NCI-H526 (cell line): ENCODE measurements at regions not wholly inside any gene's neighbourhood (a gene's known extent, or its start where the extent isn't known, plus 50 kb on each side); places are given as distances from the start of the nearest gene placed in this dataset.
"Not testable (repeated sequence)": the region's sequence is repeated elsewhere in the genome, so short reads cannot be mapped to it uniquely, and the experiment has no call there.

Experiments
- DNase-seq, 2 experiments: peaks; one replicate each; lab custom pipeline; 2025; lab: John Stamatoyannopoulos, UW

DNA sequence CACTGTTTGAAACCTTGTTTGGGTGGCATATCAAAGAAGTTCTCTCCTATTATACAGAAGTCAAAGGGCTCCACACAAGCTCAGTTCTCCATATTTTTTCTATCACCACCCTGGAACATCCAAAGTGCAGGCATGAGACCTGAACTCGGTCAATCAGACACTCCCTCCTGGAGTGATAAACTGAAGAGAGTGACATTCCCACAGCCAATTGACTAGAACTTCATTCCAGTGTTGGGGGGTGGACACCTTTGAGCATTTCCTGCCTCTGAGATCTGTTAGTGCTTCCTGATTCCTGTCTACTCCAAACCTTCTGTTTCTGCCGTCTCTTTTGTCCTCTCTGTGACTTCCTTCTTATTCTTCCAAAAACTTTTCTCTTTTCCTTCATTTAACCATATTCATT is 220.7 kb upstream of the NOX3 start:
- DNase-seq, result no peak

- DNase-seq, result no peak
Observed at GRCh38 chr6:155670655-155671054, 215.0 kb upstream of the NOX3 start.

DNA sequence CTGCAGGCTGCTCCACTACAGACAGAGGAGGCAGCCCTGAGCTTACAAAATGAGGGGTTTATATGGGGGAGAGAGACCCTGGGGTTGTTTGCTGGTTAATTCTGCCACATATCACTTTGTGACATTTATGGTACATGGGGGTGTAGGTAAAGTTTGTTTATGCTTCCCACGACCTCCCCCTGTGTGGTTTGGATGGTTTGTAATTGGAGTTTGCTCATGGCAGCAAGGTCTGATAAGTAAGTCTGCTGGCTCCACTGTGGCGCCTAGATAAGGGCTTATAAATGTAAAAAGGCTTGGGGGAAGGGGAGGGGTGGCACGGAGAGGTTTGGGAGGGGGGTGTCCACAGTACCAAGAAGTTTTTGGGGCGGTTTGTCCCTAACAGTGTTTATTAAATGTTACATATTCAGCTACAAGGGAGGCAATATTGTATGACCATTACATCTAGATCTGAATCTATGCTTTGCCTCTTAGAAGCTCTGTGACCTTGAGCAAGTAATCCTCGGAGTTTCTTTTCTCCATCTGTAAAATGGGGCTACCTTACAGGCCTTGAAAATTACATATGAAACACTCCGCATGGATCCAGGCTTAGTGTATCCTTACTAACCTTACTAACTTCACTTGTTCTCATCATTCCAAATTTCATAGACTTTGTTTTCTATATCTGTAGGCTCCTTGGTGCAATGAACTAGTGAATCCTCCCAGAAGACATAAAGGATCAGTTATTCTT is 204.8 kb upstream of the NOX3 start:
- DNase-seq, result no peak

DNA sequence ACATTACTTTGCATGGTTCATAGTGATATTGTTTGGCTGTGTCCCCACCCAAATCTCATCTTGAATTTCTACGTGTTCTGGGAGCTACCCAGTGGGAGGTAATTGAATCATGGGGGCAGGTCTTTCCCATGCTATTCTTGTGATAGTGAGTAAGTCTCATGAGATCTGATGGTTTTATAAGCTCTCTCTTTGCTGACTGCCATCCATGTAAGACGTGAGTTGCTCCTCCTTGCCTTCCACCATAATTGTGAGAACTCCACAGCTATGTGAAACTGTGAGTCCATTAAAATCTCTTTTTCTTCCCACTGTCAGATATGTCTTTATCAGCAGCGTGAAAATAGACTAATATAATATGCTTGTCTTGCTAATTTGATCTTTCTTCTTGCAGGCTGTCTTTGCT is 200.4 kb upstream of the NOX3 start:
- no peak for DNase-seq

- no peak for DNase-seq
Observed at GRCh38 chr6:155654474-155654873, 198.8 kb upstream of the NOX3 start.

- DNase-seq, result no peak
Observed at GRCh38 chr6:155648301-155648700, 192.7 kb upstream of the NOX3 start.

DNA sequence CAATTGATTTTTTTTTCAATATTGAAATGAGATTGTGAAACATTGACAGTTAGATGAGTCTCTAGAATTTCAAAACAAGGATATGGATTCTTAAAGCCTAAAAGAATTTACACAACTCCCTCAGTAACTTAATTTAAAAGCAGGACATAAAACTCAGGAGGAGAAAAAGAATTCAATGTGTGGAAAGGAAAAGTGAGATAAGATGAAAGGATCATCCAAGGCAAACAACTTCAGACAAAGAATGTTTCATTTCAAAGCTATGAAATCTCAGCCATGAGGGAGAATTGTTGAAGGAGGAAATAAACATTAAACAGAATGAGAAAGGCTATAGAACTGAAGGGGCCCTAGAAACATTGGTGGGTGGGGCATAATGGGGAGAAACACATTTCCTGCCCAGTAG is 191.7 kb upstream of the NOX3 start:
- DNase-seq, result no peak

DNA sequence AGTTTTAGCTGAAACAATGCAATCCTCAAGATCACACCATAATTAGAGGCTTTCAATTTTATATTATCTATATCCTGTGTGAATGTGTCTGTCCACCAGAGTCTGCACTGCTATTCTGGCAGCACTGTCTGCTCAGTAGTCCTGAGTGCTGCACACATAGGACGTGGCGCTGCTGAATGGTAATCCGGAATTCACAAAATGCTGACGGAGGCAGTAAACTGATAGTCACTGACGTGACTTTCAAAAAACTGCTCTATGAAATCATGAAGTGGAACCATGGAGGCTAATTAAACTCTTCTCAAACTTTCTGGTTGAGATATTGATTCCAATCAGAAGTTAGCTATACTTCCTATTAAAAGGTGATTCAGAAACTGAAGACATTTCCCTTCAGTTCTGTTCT is 190.8 kb upstream of the NOX3 start:
- DNase-seq, result peak in 1 of 2 experiments; percentile 19

GRCh38 chr6:155645325-155645724 is 189.7 kb upstream of the NOX3 start:
- DNase-seq, result no peak

DNA sequence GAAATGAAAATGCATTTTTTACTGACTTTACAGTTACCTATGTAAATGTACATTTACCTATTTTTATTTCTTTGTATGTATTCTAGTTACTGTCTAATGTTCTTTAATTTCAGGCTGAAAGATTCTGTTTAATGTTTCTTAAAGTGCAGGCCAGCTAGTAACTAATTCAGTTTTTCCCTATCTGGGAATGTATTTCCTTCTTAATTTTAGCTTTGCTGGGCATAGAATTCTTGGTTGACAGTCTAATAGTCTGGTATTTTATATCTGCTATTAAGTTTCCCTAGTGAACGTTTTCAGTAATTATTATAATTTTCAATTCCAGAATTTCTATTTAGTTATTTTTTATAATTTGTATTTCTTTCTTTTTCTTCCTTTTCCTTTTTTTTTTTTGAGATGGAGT is 186.0 kb upstream of the NOX3 start:
- no peak for DNase-seq

GRCh38 chr6:155638200-155638599 is 182.6 kb upstream of the NOX3 start:
- DNase-seq, result no peak

GRCh38 chr6:155635416-155635815 is 179.8 kb upstream of the NOX3 start:
- DNase-seq, result no peak

DNA sequence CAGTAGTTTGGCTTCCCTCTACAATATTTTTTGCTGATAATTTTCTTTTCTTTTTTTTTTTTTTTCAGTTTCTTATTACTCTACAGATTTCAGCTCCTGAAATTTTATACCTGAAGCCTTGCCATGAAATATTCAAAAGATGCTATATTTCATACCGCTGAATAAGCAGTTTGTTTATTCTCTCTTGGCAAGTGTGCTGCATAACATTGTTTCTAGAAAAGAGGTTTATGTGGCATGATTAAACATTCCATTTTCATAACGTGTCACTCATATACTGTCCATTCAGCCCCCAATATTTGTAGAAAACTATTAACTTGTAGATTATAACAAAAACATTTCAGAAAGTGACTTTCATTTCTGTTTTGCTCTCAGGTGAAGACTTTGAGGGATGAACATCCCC is 174.4 kb upstream of the NOX3 start:
- no peak for DNase-seq

DNA sequence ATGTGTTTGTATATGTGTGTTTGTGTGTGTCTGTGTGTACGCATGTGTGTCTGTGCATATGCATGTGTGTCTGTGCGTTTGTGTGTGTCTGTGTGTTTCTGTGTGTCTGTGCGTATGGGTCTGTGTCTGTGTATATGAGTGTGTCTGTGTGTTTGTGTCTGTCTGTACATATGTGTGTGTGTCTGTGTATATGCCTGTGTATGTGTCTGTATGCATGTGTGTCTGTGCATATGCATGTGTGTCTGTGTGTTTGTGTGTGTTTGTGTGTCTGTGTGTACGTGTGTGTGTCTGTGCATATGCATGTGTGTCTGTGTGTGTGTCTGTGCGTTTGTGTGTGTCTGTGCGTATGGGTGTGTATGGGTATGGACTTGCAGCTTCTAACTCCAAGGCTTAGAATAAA is 174.0 kb upstream of the NOX3 start:
- DNase-seq, result no peak

DNA sequence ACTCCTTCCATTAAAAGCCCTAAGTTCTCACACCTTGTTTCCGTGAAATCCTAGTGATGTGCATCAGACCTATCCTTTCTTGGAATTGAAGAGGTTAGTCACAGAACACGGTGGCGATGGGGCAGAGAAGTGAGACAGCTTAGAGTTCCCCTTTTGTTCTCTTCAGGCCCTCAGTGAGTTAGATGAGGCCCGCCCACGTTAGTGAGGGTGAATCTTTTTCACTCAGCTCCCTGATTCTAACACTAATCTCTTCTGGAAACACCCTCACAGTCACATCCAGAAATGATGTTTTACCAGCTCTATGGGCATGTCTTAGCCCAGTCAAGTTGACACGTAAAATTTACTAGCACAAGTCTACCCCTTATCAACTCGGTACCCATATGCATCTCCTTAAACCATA is 172.7 kb upstream of the NOX3 start:
- no peak for DNase-seq

- not testable (repeated sequence) for DNase-seq
Observed at GRCh38 chr6:155627722-155628212, 172.1 kb upstream of the NOX3 start.

GRCh38 chr6:155623450-155624178 is 168.0 kb upstream of the NOX3 start:
- DNase-seq, result no peak

DNA sequence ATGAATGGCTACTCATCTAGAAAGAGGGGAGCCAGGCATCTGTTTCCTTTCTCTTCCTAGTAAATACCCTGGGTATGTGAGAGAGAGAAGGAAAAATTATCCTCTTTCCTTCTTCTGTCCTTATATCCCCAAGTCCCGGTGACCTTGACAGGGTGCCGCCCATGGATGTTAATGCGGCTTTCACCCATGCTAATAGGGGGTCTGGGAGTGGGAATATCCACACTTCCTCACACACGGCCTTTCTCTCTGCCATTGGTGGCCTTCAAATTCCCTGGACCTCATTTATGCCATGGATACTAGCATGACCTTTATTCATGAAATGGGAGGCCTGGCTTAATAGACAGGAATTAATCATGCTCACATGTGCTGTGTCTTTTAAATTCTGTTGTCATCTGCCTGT is 159.0 kb upstream of the NOX3 start:
- no peak for DNase-seq

DNA sequence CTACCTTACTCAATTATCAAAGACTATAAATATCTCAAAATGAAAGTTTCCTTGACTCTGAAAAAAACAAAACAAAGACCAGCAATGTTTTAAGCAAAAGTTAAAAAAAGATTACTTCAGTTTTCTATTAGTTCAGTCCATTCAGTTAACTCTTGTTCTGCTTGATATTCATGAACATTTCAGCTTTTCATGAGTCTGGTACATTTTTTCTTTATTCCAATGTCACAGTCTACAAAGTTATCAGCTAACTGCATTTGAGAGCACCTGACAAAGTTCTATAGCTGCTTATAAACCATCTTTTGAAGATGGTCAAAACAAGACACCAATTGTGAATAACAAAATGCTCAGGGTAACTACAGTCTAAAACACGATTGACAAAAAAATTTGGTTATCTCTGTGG is 156.1 kb upstream of the NOX3 start:
- DNase-seq, result no peak

- DNase-seq, result no peak
Observed at GRCh38 chr6:155604991-155605390, 149.4 kb upstream of the NOX3 start.

DNA sequence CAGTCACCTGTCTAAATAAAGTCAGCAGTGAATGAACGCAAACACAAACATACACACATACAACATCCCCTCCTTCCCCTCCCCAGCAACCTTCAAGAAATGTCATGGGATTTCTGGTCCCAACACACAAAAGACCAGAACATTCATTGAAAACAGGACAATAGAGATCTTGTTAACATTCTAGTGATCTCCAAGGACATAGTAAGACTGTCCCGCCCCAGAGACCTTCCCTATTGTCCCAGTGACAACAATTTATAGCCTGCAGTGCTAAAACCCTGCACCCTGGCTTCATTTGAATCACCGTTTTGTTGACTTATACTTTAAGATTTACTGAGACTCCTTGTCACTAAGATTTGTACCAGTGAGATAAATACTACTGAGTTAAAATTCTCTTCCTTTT is 143.9 kb upstream of the NOX3 start:
- DNase-seq, result no peak

DNA sequence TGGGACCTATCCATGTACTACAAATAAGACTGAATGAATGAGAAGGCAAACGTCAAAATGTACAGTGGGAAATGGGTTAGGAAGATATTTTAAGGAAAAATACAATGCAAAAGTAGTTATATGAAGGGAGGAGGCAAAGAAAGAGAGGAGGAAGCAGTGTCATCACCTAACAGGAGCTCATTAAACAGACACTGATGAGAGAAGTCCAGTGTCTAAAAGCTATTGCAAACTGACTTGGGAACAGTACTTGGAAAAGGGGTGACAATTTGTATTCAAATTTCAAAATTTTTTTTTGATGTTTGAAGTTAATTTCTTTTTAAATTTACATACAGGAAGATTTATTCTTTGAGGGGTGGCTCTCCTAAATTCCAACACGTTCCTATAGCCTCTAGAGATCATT is 143.5 kb upstream of the NOX3 start:
- no peak for DNase-seq

GRCh38 chr6:155595284-155595683 is 139.6 kb upstream of the NOX3 start:
- no peak for DNase-seq

GRCh38 chr6:155591741-155592140 is 136.1 kb upstream of the NOX3 start:
- DNase-seq, result no peak
